ENCODE measurements at regions not wholly inside any gene's neighbourhood (a gene's known extent, or its start where the extent isn't known, plus 50 kb on each side); places are given as distances from the start of the nearest gene placed in this dataset.

GRCh38 chr6:169833258-169833794, 81.9 kb downstream of the ERMARD start:
- Histone ChIP-seq H3K36me3 (replicated peaks; ENCODE audit: insufficient read depth, low read depth) (no peaks in the 10 kb centered on the region), H3K9me2 (replicated peaks; ENCODE audit: insufficient read depth) (no peaks in the 10 kb centered on the region), H3K27me3 (peaks cover 3% of the 10 kb centered on the region), H3K27ac (no peak overlapping the region), H3K4me2 (no peak overlapping the region), H3K4me1 (ENCODE audit: insufficient read depth) (no peaks in the 10 kb centered on the region), H4K20me1 (ENCODE audit: insufficient read depth, poor library complexity, severe bottlenecking) (no peaks in the 10 kb centered on the region), H3K4me3 (no peak overlapping the region), H3K9me3 (ENCODE audit: low read depth) (no peaks in the 10 kb centered on the region), H2AFZ (no peak overlapping the region), H3K79me2 (no peaks in the 10 kb centered on the region)
- no peak for TF ChIP-seq EZH2 (IDR thresholded peaks at IDR 0.05; ENCODE audit: borderline replicate concordance)
- TF ChIP-seq, protein P1, sequence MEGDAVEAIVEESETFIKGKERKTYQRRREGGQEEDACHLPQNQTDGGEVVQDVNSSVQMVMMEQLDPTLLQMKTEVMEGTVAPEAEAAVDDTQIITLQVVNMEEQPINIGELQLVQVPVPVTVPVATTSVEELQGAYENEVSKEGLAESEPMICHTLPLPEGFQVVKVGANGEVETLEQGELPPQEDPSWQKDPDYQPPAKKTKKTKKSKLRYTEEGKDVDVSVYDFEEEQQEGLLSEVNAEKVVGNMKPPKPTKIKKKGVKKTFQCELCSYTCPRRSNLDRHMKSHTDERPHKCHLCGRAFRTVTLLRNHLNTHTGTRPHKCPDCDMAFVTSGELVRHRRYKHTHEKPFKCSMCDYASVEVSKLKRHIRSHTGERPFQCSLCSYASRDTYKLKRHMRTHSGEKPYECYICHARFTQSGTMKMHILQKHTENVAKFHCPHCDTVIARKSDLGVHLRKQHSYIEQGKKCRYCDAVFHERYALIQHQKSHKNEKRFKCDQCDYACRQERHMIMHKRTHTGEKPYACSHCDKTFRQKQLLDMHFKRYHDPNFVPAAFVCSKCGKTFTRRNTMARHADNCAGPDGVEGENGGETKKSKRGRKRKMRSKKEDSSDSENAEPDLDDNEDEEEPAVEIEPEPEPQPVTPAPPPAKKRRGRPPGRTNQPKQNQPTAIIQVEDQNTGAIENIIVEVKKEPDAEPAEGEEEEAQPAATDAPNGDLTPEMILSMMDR (IDR thresholded peaks at IDR 0.05; ENCODE audit: poor library complexity) = no peak
- no peak for TF ChIP-seq EZH2phosphoT487 (IDR thresholded peaks at IDR 0.05; ENCODE audit: low read depth, severe bottlenecking, unreplicated experiment)
- DNase-seq (ENCODE audit: low spot score) = no peak
- WGBS (ENCODE audit: low lambda C conversion rate, missing lambda C conversion rate) = 91% methylated on average over 7 of the region's 7 CpGs

DNA sequence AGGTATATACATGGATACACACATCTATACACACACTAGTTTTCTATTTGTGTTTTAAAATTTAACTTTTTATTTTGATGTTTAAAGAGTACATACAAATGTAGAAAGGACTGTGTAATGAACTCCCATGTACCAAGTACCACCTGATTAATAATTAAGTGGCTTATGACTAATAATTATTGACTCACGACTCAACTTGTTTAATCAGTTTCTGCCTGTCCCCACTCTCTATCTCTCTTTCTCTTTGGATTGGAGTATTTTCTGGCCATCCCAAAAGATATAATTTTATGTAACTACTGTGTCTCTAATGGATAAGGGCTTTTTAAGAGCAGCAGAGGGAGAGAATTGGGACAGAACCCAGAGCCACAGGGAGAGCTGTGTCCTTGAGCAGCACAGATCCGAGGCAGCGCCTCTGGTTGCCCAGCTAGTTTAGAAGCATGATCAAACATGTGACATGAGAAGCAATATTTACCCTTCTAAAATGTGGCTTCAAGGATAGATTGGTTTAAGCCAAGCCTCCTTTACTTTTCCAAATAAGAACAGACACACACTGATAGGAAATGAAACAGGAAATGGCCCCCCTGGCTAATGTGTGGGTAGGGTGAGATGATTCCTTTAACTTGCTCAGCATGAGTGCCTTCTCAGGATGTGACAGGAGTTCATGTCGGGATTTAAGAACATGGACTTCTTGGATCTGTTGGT, 81.0 kb downstream of the ERMARD start:
- H3K27ac ChIP-seq = peak overlapping the region; percentile 31
- no peak overlapping the region for H3K4me3 ChIP-seq
- no peaks in the 10 kb centered on the region for H4K20me1 ChIP-seq (ENCODE audit: insufficient read depth, poor library complexity, severe bottlenecking)

GRCh38 chr6:169831450-169832246, 80.2 kb downstream of the ERMARD start:
- H3K9me3 ChIP-seq (ENCODE audit: low read depth) = no peaks in the 10 kb centered on the region
- TF ChIP-seq EZH2phosphoT487 (IDR thresholded peaks at IDR 0.05; ENCODE audit: low read depth, severe bottlenecking, unreplicated experiment) = no peak
- TF ChIP-seq, protein P1 (IDR thresholded peaks at IDR 0.05; ENCODE audit: poor library complexity) = peak; percentile 90
- H3K79me2 ChIP-seq = no peaks in the 10 kb centered on the region
- no peaks in the 10 kb centered on the region for H3K4me1 ChIP-seq (ENCODE audit: insufficient read depth)
- WGBS (ENCODE audit: low lambda C conversion rate, missing lambda C conversion rate) = 42% methylated on average over 32 of the region's 32 CpGs
- no peaks in the 10 kb centered on the region for H4K20me1 ChIP-seq (ENCODE audit: insufficient read depth, poor library complexity, severe bottlenecking)
- H3K4me3 ChIP-seq = no peak overlapping the region
- peaks cover 3% of the 10 kb centered on the region for H3K27me3 ChIP-seq
- DNase-seq (ENCODE audit: low spot score) = peak; percentile 83
- H3K27ac ChIP-seq = peak overlapping the region; percentile 31
- H3K36me3 ChIP-seq (replicated peaks; ENCODE audit: insufficient read depth, low read depth) = no peaks in the 10 kb centered on the region
- no peak overlapping the region for H2AFZ ChIP-seq
- H3K9me2 ChIP-seq (replicated peaks; ENCODE audit: insufficient read depth) = no peaks in the 10 kb centered on the region
- peak overlapping the region; percentile 59 for H3K4me2 ChIP-seq

More for the DNA sequence above, 81.0 kb downstream of the ERMARD start:
- Histone ChIP-seq H3K9me3 (ENCODE audit: low read depth) (no peaks in the 10 kb centered on the region), H3K27me3 (peaks cover 3% of the 10 kb centered on the region), H3K36me3 (replicated peaks; ENCODE audit: insufficient read depth, low read depth) (no peaks in the 10 kb centered on the region), H3K4me1 (ENCODE audit: insufficient read depth) (no peaks in the 10 kb centered on the region), H3K9me2 (replicated peaks; ENCODE audit: insufficient read depth) (no peaks in the 10 kb centered on the region), H2AFZ (no peak overlapping the region), H3K79me2 (no peaks in the 10 kb centered on the region), H3K4me2 (peak overlapping the region; percentile 59)
- WGBS (ENCODE audit: low lambda C conversion rate, missing lambda C conversion rate) = 65% methylated on average over 4 of the region's 4 CpGs
- TF ChIP-seq, protein P1 (IDR thresholded peaks at IDR 0.05; ENCODE audit: poor library complexity) = no peak
- TF ChIP-seq EZH2 (IDR thresholded peaks at IDR 0.05; ENCODE audit: borderline replicate concordance) (no peak), EZH2phosphoT487 (IDR thresholded peaks at IDR 0.05; ENCODE audit: low read depth, severe bottlenecking, unreplicated experiment) (no peak)
- DNase-seq (ENCODE audit: low spot score) = no peak
